ENCODE measurements at regions not wholly inside any gene's neighbourhood (a gene's known extent, or its start where the extent isn't known, plus 50 kb on each side); places are given as distances from the start of the nearest gene placed in this dataset.

DNA sequence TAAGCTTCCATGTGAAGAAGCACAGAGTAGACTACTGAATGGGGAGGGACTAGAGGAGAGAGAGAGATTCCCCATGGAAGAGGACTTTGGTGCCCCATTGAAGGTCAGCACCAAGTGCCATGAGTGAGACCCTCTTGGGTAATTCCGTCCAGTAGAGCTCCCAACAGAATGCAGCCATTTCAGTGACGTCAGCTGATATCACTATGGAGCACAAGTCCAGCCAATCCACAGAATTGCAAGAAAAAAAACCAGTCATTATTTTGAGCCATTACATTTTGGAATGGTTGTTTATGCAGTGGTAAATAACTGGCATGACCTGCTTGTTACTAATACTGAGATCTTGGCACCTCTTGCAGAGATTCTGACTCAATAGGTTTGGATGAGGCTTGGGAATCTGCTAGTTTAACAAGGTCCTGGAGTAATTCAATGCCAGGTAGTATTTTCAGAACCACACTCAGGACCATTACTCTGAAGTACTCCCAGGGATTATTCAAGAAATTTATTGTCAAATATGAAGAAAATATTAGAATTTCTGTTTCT is 52.6 kb upstream of the SP8 start:
- no peak for DNase-seq (ENCODE audit: low read depth in 4 of 6, low spot score in 6 of 6)
- no peaks in the 10 kb centered on the region for H3K9me3 ChIP-seq (ENCODE audit: control insufficient read depth, insufficient read depth, low read length)
- H3K4me1 ChIP-seq (ENCODE audit: control insufficient read depth, insufficient read depth, low read length), result no peaks in the 10 kb centered on the region
- H3K4me3 ChIP-seq (ENCODE audit: low read depth, low read length), result no peak overlapping the region
- H3K27me3 ChIP-seq (ENCODE audit: control insufficient read depth, insufficient read depth, low read length), result no peaks in the 10 kb centered on the region
- 86% methylated on average over 1 of the region's 2 CpGs for WGBS (ENCODE audit: insufficient coverage)
- no peak overlapping the region for H3K27ac ChIP-seq (ENCODE audit: low read depth, low read length)
- H3K36me3 ChIP-seq (ENCODE audit: control insufficient read depth, insufficient read depth, low read length), result no peaks in the 10 kb centered on the region

- H3K9me3 ChIP-seq (ENCODE audit: control insufficient read depth, insufficient read depth, low read length), result no peaks in the 10 kb centered on the region
- no peak overlapping the region for H3K4me3 ChIP-seq (ENCODE audit: low read depth, low read length)
- no peaks in the 10 kb centered on the region for H3K4me1 ChIP-seq (ENCODE audit: control insufficient read depth, insufficient read depth, low read length)
- DNase-seq (ENCODE audit: low read depth in 4 of 6, low spot score in 6 of 6), result no peak
- H3K27me3 ChIP-seq (ENCODE audit: control insufficient read depth, insufficient read depth, low read length), result no peaks in the 10 kb centered on the region
- no peaks in the 10 kb centered on the region for H3K36me3 ChIP-seq (ENCODE audit: control insufficient read depth, insufficient read depth, low read length)
- no CpG with 5 or more reads among the region's 2 CpGs for WGBS (ENCODE audit: insufficient coverage)
- no peak overlapping the region for H3K27ac ChIP-seq (ENCODE audit: low read depth, low read length)
Measured at GRCh38 chr7:20839987-20840386, 53.3 kb upstream of the SP8 start.

GRCh38 chr7:20846791-20847190 is 60.1 kb upstream of the SP8 start:
- H3K27me3 ChIP-seq (ENCODE audit: control insufficient read depth, insufficient read depth, low read length), result no peaks in the 10 kb centered on the region
- H3K9me3 ChIP-seq (ENCODE audit: control insufficient read depth, insufficient read depth, low read length), result no peaks in the 10 kb centered on the region
- no peak overlapping the region for H3K4me3 ChIP-seq (ENCODE audit: low read depth, low read length)
- no peak for DNase-seq (ENCODE audit: low read depth in 4 of 6, low spot score in 6 of 6)
- 93% methylated on average over 5 of the region's 6 CpGs for WGBS (ENCODE audit: insufficient coverage)
- H3K36me3 ChIP-seq (ENCODE audit: control insufficient read depth, insufficient read depth, low read length), result no peaks in the 10 kb centered on the region
- H3K27ac ChIP-seq (ENCODE audit: low read depth, low read length), result no peak overlapping the region
- no peaks in the 10 kb centered on the region for H3K4me1 ChIP-seq (ENCODE audit: control insufficient read depth, insufficient read depth, low read length)

- DNase-seq (ENCODE audit: low read depth in 4 of 6, low spot score in 6 of 6), result peak; percentile 15 to 84 (median 48)
- Histone ChIP-seq H3K27ac (ENCODE audit: low read depth, low read length) (no peak overlapping the region), H3K4me3 (ENCODE audit: low read depth, low read length) (no peak overlapping the region), H3K27me3 (ENCODE audit: control insufficient read depth, insufficient read depth, low read length) (no peaks in the 10 kb centered on the region), H3K9me3 (ENCODE audit: control insufficient read depth, insufficient read depth, low read length) (no peaks in the 10 kb centered on the region), H3K36me3 (ENCODE audit: control insufficient read depth, insufficient read depth, low read length) (no peaks in the 10 kb centered on the region), H3K4me1 (ENCODE audit: control insufficient read depth, insufficient read depth, low read length) (no peaks in the 10 kb centered on the region)
- 50% methylated on average over 3 of the region's 3 CpGs for WGBS (ENCODE audit: insufficient coverage)
Measured at GRCh38 chr7:20858951-20859350, 72.3 kb upstream of the SP8 start.

GRCh38 chr7:20861468-20861867 is 74.8 kb upstream of the SP8 start:
- WGBS (ENCODE audit: insufficient coverage), result 75% methylated on average over 3 of the region's 4 CpGs
- H3K27ac ChIP-seq (ENCODE audit: low read depth, low read length), result no peak overlapping the region
- H3K36me3 ChIP-seq (ENCODE audit: control insufficient read depth, insufficient read depth, low read length), result no peaks in the 10 kb centered on the region
- H3K27me3 ChIP-seq (ENCODE audit: control insufficient read depth, insufficient read depth, low read length), result no peaks in the 10 kb centered on the region
- no peaks in the 10 kb centered on the region for H3K9me3 ChIP-seq (ENCODE audit: control insufficient read depth, insufficient read depth, low read length)
- no peaks in the 10 kb centered on the region for H3K4me1 ChIP-seq (ENCODE audit: control insufficient read depth, insufficient read depth, low read length)
- peak in 2 of 6 donors; percentile 11 to 17 for DNase-seq (ENCODE audit: low read depth in 4 of 6, low spot score in 6 of 6)
- H3K4me3 ChIP-seq (ENCODE audit: low read depth, low read length), result no peak overlapping the region

GRCh38 chr7:20862554-20862953 is 75.9 kb upstream of the SP8 start:
- no CpG with 5 or more reads among the region's 4 CpGs for WGBS (ENCODE audit: insufficient coverage)
- Histone ChIP-seq H3K4me1 (ENCODE audit: control insufficient read depth, insufficient read depth, low read length) (no peaks in the 10 kb centered on the region), H3K36me3 (ENCODE audit: control insufficient read depth, insufficient read depth, low read length) (no peaks in the 10 kb centered on the region), H3K27ac (ENCODE audit: low read depth, low read length) (no peak overlapping the region), H3K9me3 (ENCODE audit: control insufficient read depth, insufficient read depth, low read length) (no peaks in the 10 kb centered on the region), H3K27me3 (ENCODE audit: control insufficient read depth, insufficient read depth, low read length) (no peaks in the 10 kb centered on the region), H3K4me3 (ENCODE audit: low read depth, low read length) (no peak overlapping the region)
- DNase-seq (ENCODE audit: low read depth in 4 of 6, low spot score in 6 of 6), result no peak

GRCh38 chr7:20864221-20864620 is 77.5 kb upstream of the SP8 start:
- no peak for DNase-seq (ENCODE audit: low read depth in 4 of 6, low spot score in 6 of 6)
- Histone ChIP-seq H3K27ac (ENCODE audit: low read depth, low read length) (no peak overlapping the region), H3K9me3 (ENCODE audit: control insufficient read depth, insufficient read depth, low read length) (no peaks in the 10 kb centered on the region), H3K4me1 (ENCODE audit: control insufficient read depth, insufficient read depth, low read length) (no peaks in the 10 kb centered on the region), H3K27me3 (ENCODE audit: control insufficient read depth, insufficient read depth, low read length) (no peaks in the 10 kb centered on the region), H3K4me3 (ENCODE audit: low read depth, low read length) (no peak overlapping the region), H3K36me3 (ENCODE audit: control insufficient read depth, insufficient read depth, low read length) (no peaks in the 10 kb centered on the region)
- no CpG with 5 or more reads among the region's 3 CpGs for WGBS (ENCODE audit: insufficient coverage)

- Histone ChIP-seq H3K4me3 (ENCODE audit: low read depth, low read length) (no peak overlapping the region), H3K4me1 (ENCODE audit: control insufficient read depth, insufficient read depth, low read length) (no peaks in the 10 kb centered on the region), H3K27ac (ENCODE audit: low read depth, low read length) (no peak overlapping the region), H3K36me3 (ENCODE audit: control insufficient read depth, insufficient read depth, low read length) (no peaks in the 10 kb centered on the region), H3K9me3 (ENCODE audit: control insufficient read depth, insufficient read depth, low read length) (no peaks in the 10 kb centered on the region), H3K27me3 (ENCODE audit: control insufficient read depth, insufficient read depth, low read length) (no peaks in the 10 kb centered on the region)
- 91% methylated on average over 6 of the region's 6 CpGs for WGBS (ENCODE audit: insufficient coverage)
- no peak for DNase-seq (ENCODE audit: low read depth in 4 of 6, low spot score in 6 of 6)
Measured at GRCh38 chr7:20865684-20866083, 79.0 kb upstream of the SP8 start.

DNA sequence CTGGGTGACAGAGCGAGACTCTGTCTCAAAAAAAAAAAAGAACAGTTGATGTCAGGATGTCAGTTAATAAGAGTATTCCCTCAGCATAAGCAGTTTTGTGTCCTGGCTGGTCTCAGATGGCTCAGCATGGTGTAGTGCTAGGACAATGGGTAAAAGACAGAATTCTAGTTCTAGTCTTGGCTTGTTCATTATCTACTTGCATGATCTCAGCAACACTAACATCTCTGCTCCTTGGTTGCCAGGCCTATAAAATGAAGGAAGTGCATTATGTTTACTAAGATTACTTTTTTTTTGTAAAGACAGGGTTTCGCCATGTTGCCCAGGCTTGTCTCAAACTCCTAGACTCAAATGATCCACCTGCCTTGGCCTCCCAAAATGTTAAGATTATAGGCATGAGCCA is 84.3 kb upstream of the SP8 start:
- Histone ChIP-seq H3K36me3 (ENCODE audit: control insufficient read depth, insufficient read depth, low read length) (no peaks in the 10 kb centered on the region), H3K27ac (ENCODE audit: low read depth, low read length) (no peak overlapping the region), H3K27me3 (ENCODE audit: control insufficient read depth, insufficient read depth, low read length) (no peaks in the 10 kb centered on the region), H3K9me3 (ENCODE audit: control insufficient read depth, insufficient read depth, low read length) (no peaks in the 10 kb centered on the region), H3K4me1 (ENCODE audit: control insufficient read depth, insufficient read depth, low read length) (no peaks in the 10 kb centered on the region), H3K4me3 (ENCODE audit: low read depth, low read length) (no peak overlapping the region)
- no peak for DNase-seq (ENCODE audit: low read depth in 4 of 6, low spot score in 6 of 6)
- WGBS (ENCODE audit: insufficient coverage), result no CpG with 5 or more reads among the region's 2 CpGs

- no peaks in the 10 kb centered on the region for H3K36me3 ChIP-seq (ENCODE audit: control insufficient read depth, insufficient read depth, low read length)
- DNase-seq (ENCODE audit: low read depth in 4 of 6, low spot score in 6 of 6), result no peak
- H3K27me3 ChIP-seq (ENCODE audit: control insufficient read depth, insufficient read depth, low read length), result no peaks in the 10 kb centered on the region
- H3K4me1 ChIP-seq (ENCODE audit: control insufficient read depth, insufficient read depth, low read length), result no peaks in the 10 kb centered on the region
- H3K9me3 ChIP-seq (ENCODE audit: control insufficient read depth, insufficient read depth, low read length), result no peaks in the 10 kb centered on the region
- WGBS (ENCODE audit: insufficient coverage), result no CpG with 5 or more reads among the region's 1 CpG
- H3K4me3 ChIP-seq (ENCODE audit: low read depth, low read length), result no peak overlapping the region
- no peak overlapping the region for H3K27ac ChIP-seq (ENCODE audit: low read depth, low read length)
Measured at GRCh38 chr7:20892776-20893175, 106.1 kb upstream of the SP8 start.

Data from spinal cord (tissue), 9 donors.